SU-DHL-6 (cell line): ENCODE measurements at regions not wholly inside any gene's neighbourhood (a gene's known extent, or its start where the extent isn't known, plus 50 kb on each side); places are given as distances from the start of the nearest gene placed in this dataset.
"Not testable (repeated sequence)": the region's sequence is repeated elsewhere in the genome, so short reads cannot be mapped to it uniquely, and the experiment has no call there.

Experiments
- H2AFZ ChIP-seq: fragments of 200-600 bp; sonication (generic); 2 replicates; pipeline ENCODE4 v1.6.1; 2014; ENCODE audit warnings: low read depth, mild to moderate bottlenecking, moderate library complexity, mixed read lengths, antibody characterized with exemption, low read length; ENCODE audit not compliant: severe bottlenecking
- H3F3A ChIP-seq: fragments of 200-600 bp; shearing (Covaris generic); 2 replicates; pipeline ENCODE4 v1.6.0; 2016; ENCODE audit warnings: antibody characterized with exemption, mild to moderate bottlenecking; ENCODE audit not compliant: insufficient read depth
- H3K27ac ChIP-seq: fragments of 200-600 bp; sonication (generic); 2 replicates; pipeline ENCODE4 v1.5.1; 2016; ENCODE audit warnings: low read depth, mild to moderate bottlenecking, low read length, moderate library complexity, mixed read lengths
- H3K27me3 ChIP-seq: fragments of 200-600 bp; sonication (generic), shearing (Covaris generic); 2 replicates; pipeline ENCODE4 v1.6.0; 2014; ENCODE audit warnings: mild to moderate bottlenecking, low read length
- H3K36me3 ChIP-seq: fragments of 200-600 bp; sonication (generic); 2 replicates; pipeline ENCODE4 v1.6.1; 2014; ENCODE audit warnings: mild to moderate bottlenecking, low read length, mixed read lengths
- H3K4me2 ChIP-seq: fragments of 300-600, 200-600 bp; shearing (Covaris generic), sonication (generic); 2 replicates; pipeline ENCODE4 v1.6.0; 2014; ENCODE audit warnings: low read length, low read depth, mild to moderate bottlenecking; ENCODE audit not compliant: poor library complexity, severe bottlenecking
- H3K4me3 ChIP-seq: fragments of 200-600 bp; sonication (generic); 2 replicates; pipeline ENCODE4 v1.5.1; 2014; ENCODE audit warnings: antibody characterized with exemption, low read length, mild to moderate bottlenecking, mixed read lengths; ENCODE audit not compliant: insufficient read depth, poor library complexity, severe bottlenecking
- H3K79me2 ChIP-seq: fragments of 200-600 bp; sonication (generic); 2 replicates; pipeline ENCODE4 v1.6.1; 2014; ENCODE audit warnings: mild to moderate bottlenecking, low read length, moderate library complexity; ENCODE audit not compliant: insufficient read depth
- H3K9ac ChIP-seq: fragments of 200-600 bp; sonication (generic); 2 replicates; pipeline ENCODE4 v1.7.0; 2014; ENCODE audit warnings: mild to moderate bottlenecking, low read length
- H3K9me2 ChIP-seq: fragments of 200-600 bp; sonication (generic); replicated peaks from 2 replicates; pipeline ENCODE4 v1.6.1; 2014; ENCODE audit warnings: low read length; ENCODE audit not compliant: insufficient read depth
- H3K9me3 ChIP-seq: fragments of 200-600 bp; sonication (generic); 2 replicates; pipeline ENCODE4 v1.6.1; 2014; ENCODE audit warnings: low read length, mixed read lengths; ENCODE audit not compliant: insufficient read depth
- H4K20me1 ChIP-seq: fragments of 200-600 bp; sonication (generic); 2 replicates; pipeline ENCODE4 v1.6.1; 2014; ENCODE audit warnings: low read depth, mild to moderate bottlenecking, antibody characterized with exemption, low read length, moderate library complexity, mixed read lengths
- CTCF ChIP-seq: fragments of 200-600 bp; sonication (generic); IDR thresholded peaks from one replicate; pipeline ENCODE4 v1.5.1; 2017; ENCODE audit warnings: antibody characterized with exemption, mild to moderate bottlenecking, low read length, moderate library complexity; ENCODE audit not compliant: insufficient read depth, poor library complexity, severe bottlenecking
- EZH2phosphoT487 ChIP-seq: fragments of 200-600 bp; sonication (generic), shearing (Covaris generic); conservative IDR thresholded peaks from 2 replicates; pipeline ENCODE4 v1.6.1; 2018; ENCODE audit warnings: mild to moderate bottlenecking, antibody characterized with exemption, low read length, moderate library complexity, mixed read lengths

- H3K27me3 ChIP-seq = no peaks in the 10 kb centered on the region
- H3K4me2 ChIP-seq = no peak overlapping the region
- H3F3A ChIP-seq = no peaks in the 10 kb centered on the region
- H3K79me2 ChIP-seq = no peaks in the 10 kb centered on the region
- H3K9me3 ChIP-seq = no peaks in the 10 kb centered on the region
- no peak overlapping the region for H2AFZ ChIP-seq
- no peaks in the 10 kb centered on the region for H3K9me2 ChIP-seq
- TF ChIP-seq CTCF = no peak
- no peak for TF ChIP-seq EZH2phosphoT487
- H4K20me1 ChIP-seq = no peaks in the 10 kb centered on the region
- H3K27ac ChIP-seq = no peak overlapping the region
- no peak overlapping the region for H3K9ac ChIP-seq
- H3K4me3 ChIP-seq = no peak overlapping the region
- no peaks in the 10 kb centered on the region for H3K36me3 ChIP-seq
Observed at GRCh38 chr6:144921206-144921975, 636.3 kb downstream of the UTRN start.

GRCh38 chr6:144922120-144922722, 637.1 kb downstream of the UTRN start:
- Histone ChIP-seq H3K79me2 (no peaks in the 10 kb centered on the region), H3F3A (no peaks in the 10 kb centered on the region), H3K27ac (no peak overlapping the region), H2AFZ (no peak overlapping the region), H3K9me3 (no peaks in the 10 kb centered on the region), H3K4me2 (no peak overlapping the region), H3K27me3 (no peaks in the 10 kb centered on the region), H3K4me3 (no peak overlapping the region), H3K9me2 (no peaks in the 10 kb centered on the region), H3K9ac (no peak overlapping the region), H4K20me1 (no peaks in the 10 kb centered on the region), H3K36me3 (no peaks in the 10 kb centered on the region)
- TF ChIP-seq CTCF (no peak), EZH2phosphoT487 (no peak)

GRCh38 chr6:144922771-144923490, 637.8 kb downstream of the UTRN start:
- H2AFZ ChIP-seq, H3K9me3 ChIP-seq, H3K27ac ChIP-seq: not testable (repeated sequence)

GRCh38 chr6:144923491-144923787, 638.3 kb downstream of the UTRN start:
- H3K4me3 ChIP-seq, H3K27ac ChIP-seq, H2AFZ ChIP-seq, H3K4me2 ChIP-seq, H3K27me3 ChIP-seq, H3K9me2 ChIP-seq, H3K36me3 ChIP-seq, H3K79me2 ChIP-seq, H4K20me1 ChIP-seq, H3K9me3 ChIP-seq, H3K9ac ChIP-seq, H3F3A ChIP-seq: not testable (repeated sequence)

More at GRCh38 chr6:144922771-144923490, 637.8 kb downstream of the UTRN start:
- H3K4me2 ChIP-seq, H3K79me2 ChIP-seq, H3K4me3 ChIP-seq, H3K9ac ChIP-seq, H3K9me2 ChIP-seq, H4K20me1 ChIP-seq, H3F3A ChIP-seq, H3K36me3 ChIP-seq, H3K27me3 ChIP-seq: not testable (repeated sequence)
